GM12892 (cell line): ENCODE measurements at regions not wholly inside any gene's neighbourhood (a gene's known extent, or its start where the extent isn't known, plus 50 kb on each side); places are given as distances from the start of the nearest gene placed in this dataset.
"Not testable (repeated sequence)": the region's sequence is repeated elsewhere in the genome, so short reads cannot be mapped to it uniquely, and the experiment has no call there.

ENCODE experiments used
- DNase-seq: peaks from one replicate; pipeline ENCODE4 v3.0.0; 2011; ENCODE audit not compliant: insufficient read length
- FAIRE-seq: peaks from 2 replicates; lab custom pipeline; 2011; peaks lifted over from hg19 to GRCh38; lab: Jason Lieb, UNC
- POLR2A ChIP-seq: IDR thresholded peaks from 2 replicates; pipeline ENCODE4 v1.6.1; 2011; ENCODE audit warnings: low read depth, low read length, control low read depth
- POLR2AphosphoS5 ChIP-seq: IDR thresholded peaks from 2 replicates; pipeline ENCODE4 v1.6.1; 2011; ENCODE audit warnings: low read depth, low read length, control low read depth
- TAF1 ChIP-seq: IDR thresholded peaks from 2 replicates; pipeline ENCODE4 v1.6.1; 2011; ENCODE audit warnings: low read depth, mild to moderate bottlenecking, control low read depth, low read length, borderline replicate concordance

DNA sequence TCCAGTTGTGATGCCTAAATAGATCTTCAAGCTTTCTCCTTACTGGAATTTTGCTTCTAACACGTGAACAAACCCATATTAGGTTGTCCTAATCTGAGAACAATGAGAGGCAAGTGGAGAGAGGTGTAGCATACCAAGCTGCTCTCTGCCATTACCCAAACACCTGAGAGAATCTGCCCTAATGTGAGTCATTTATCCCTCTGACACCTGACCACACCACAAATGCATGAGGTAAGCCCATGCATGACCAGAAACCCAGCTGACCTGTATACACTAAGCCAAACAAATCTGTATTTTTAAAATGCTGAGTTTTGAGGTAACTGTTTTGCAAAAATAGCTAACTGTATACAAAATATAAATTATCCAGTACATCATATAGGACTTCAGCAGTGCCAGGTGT, 1458.1 kb upstream of the B3GALT2 start:
- FAIRE-seq (no peak), DNase-seq (no peak)
- TF ChIP-seq POLR2AphosphoS5: no peak
- no peak for TF ChIP-seq POLR2A
- TF ChIP-seq TAF1: no peak

- no peak for TF ChIP-seq POLR2A
- no peak for TF ChIP-seq POLR2AphosphoS5
- no peak for TF ChIP-seq TAF1
- DNase-seq (no peak), FAIRE-seq (no peak)
Observed at GRCh38 chr1:194640322-194640721, 1453.9 kb upstream of the B3GALT2 start.

GRCh38 chr1:194629011-194629410, 1442.6 kb upstream of the B3GALT2 start:
- DNase-seq: no peak
- no peak for TF ChIP-seq POLR2A
- TF ChIP-seq POLR2AphosphoS5: no peak
- no peak for TF ChIP-seq TAF1
- no peak for FAIRE-seq

DNA sequence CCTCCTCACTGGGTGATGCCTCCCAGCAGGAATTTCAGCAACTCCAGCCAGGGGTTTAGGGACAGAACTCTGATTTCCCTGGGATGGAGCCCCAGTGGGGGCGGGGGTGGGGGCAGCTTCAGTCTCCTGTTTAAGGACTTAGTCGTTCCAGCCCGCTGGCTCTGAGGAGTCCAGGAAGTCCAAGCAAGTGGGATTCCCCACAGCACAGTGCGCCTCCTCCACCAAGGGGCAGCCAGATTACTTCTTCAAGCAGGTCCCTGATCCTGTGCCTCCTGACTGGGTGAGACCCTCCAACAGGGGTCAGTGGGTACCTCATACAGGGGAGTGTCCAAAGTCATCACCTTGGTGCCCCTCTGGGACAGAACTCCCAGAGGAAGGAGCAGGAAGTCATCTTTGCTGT, 1438.4 kb upstream of the B3GALT2 start:
- DNase-seq (no peak), FAIRE-seq (no peak)

DNA sequence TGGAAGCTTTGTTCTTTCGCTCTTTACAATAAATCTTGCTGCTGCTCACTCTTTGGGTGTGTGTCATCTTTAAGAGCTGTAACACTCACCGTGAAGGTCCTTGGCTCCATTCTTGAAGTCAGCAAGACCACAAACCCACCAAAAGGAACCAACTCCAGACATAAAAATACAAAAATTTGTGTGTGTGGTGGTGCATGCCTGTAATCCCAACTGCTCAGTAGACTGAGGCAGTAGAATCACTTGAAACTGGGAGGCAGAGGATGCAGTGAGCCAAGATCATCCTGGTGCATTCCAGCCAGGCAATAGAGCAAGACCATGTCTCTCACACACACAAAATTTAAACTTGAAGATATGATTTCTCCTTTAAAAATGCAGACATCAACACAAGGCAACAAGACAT, 1431.7 kb upstream of the B3GALT2 start:
- TF ChIP-seq POLR2AphosphoS5: no peak
- TF ChIP-seq TAF1: no peak
- TF ChIP-seq POLR2A: no peak
- no peak for FAIRE-seq
- DNase-seq: no peak

More for the DNA sequence above, 1438.4 kb upstream of the B3GALT2 start:
- no peak for TF ChIP-seq TAF1
- no peak for TF ChIP-seq POLR2A
- TF ChIP-seq POLR2AphosphoS5: no peak

DNA sequence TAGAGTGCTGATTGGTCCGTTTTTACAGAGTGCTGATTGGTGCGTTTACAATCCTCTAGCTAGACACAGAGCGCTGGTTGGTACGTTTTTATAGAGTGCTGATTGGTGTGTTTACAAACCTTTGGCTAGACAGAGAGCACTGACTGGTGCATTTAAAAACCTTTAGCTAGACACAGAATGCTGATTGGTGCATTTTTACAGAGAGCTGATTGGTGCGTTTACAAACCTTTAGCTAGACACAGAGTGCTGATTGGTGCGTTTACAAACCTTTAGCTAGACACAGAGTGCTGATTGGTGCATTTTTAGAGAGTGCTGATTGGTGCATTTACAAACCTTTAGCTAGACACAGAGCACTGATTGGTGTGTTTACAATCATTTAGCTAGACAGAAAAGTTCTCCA, 1430.9 kb upstream of the B3GALT2 start:
- FAIRE-seq, DNase-seq: not testable (repeated sequence)

GRCh38 chr1:194616835-194617234, 1430.4 kb upstream of the B3GALT2 start:
- FAIRE-seq (no peak), DNase-seq (no peak)
- no peak for TF ChIP-seq POLR2A
- TF ChIP-seq POLR2AphosphoS5: no peak
- no peak for TF ChIP-seq TAF1

- no peak for TF ChIP-seq TAF1
- TF ChIP-seq POLR2A: no peak
- no peak for TF ChIP-seq POLR2AphosphoS5
- DNase-seq (no peak), FAIRE-seq (no peak)
Observed at GRCh38 chr1:194602184-194602583, 1415.8 kb upstream of the B3GALT2 start.

- no peak for FAIRE-seq
Observed at GRCh38 chr1:194600716-194601115, 1414.3 kb upstream of the B3GALT2 start.

DNA sequence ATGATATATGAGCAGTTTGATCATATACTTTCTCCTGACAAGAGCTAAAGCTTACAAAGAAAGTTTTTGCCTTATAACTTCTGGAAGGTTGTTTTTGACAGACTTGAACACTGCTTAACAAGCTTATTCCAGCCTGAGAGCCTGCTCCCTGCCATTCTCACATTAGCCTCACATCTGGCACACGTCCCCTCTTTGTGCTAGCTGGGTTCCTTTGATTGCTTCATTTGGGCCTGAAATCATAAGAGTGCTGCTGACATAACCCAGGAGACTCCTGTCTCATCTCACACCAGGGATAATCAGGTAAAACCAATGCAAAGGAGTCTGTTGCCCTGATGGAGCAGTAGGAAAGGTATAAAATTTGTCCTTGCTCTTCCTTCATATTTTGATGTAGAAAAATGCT, 1411.7 kb upstream of the B3GALT2 start:
- TF ChIP-seq TAF1 (no peak), POLR2A (no peak), POLR2AphosphoS5 (no peak)
- FAIRE-seq (no peak), DNase-seq (no peak)

More at GRCh38 chr1:194600716-194601115, 1414.3 kb upstream of the B3GALT2 start:
- no peak for DNase-seq
- TF ChIP-seq TAF1 (no peak), POLR2AphosphoS5 (no peak), POLR2A (no peak)

DNA sequence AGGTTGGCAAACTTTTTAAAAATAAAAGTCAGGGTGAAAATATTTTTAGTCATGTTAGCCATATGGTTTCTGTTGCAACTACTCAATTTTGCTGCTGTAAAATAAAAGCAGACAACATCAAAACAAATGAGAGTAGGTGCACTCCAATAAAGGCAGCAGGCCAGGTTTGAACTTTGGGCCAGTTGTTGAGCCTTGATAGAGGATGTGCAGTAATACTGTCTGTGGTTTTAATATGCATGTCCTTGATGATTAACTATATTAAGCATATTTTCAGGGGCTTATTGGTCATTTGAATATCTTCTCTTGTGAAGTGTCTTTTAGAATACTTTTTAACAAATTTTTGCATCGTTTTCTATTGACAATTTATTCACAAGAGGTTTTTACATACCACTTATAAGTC, 1399.9 kb upstream of the B3GALT2 start:
- TF ChIP-seq TAF1 (no peak), POLR2A (no peak), POLR2AphosphoS5 (no peak)
- no peak for DNase-seq
- FAIRE-seq: no peak

GRCh38 chr1:194584052-194584451, 1397.6 kb upstream of the B3GALT2 start:
- FAIRE-seq (no peak), DNase-seq (no peak)

GRCh38 chr1:194570476-194570875, 1384.1 kb upstream of the B3GALT2 start:
- no peak for TF ChIP-seq TAF1
- TF ChIP-seq POLR2AphosphoS5: no peak
- no peak for TF ChIP-seq POLR2A
- FAIRE-seq: no peak
- no peak for DNase-seq

More at GRCh38 chr1:194584052-194584451, 1397.6 kb upstream of the B3GALT2 start:
- TF ChIP-seq TAF1 (no peak), POLR2AphosphoS5 (no peak), POLR2A (no peak)

DNA sequence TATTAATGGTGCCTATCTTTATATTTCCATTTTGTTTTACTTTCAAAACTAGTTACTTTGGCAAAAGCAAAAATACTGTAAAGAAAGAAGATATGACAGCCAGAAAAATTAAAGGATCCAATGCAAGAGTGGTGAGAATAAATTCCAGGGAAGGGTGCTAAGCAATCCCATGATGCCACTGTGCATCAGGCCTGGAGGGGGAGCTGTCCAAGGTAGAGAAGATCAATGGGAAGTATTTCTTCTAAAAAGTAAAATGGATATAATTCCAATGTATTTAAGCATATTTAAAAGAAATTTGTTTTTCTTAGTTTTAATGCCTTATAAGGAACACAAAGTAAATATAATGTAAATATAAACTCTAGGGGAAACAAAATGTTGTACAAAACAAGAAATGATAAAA, 1382.2 kb upstream of the B3GALT2 start:
- TF ChIP-seq POLR2AphosphoS5: no peak
- no peak for TF ChIP-seq TAF1
- TF ChIP-seq POLR2A: no peak
- FAIRE-seq (no peak), DNase-seq (no peak)
